Activated CD4-positive, CD25-positive, alpha-beta regulatory T cell treated with anti-CD3 and anti-CD28 coated beads, Interleukin-2, amount 50 U/mL, for 24 hours (primary cell): ENCODE measurements at regions not wholly inside any gene's neighbourhood (a gene's known extent, or its start where the extent isn't known, plus 50 kb on each side); places are given as distances from the start of the nearest gene placed in this dataset.
A peak's percentile ranks its signal among the peaks of the same experiment; 100 is the strongest.
"Not testable (repeated sequence)": the region's sequence is repeated elsewhere in the genome, so short reads cannot be mapped to it uniquely, and the experiment has no call there.

Source experiments
- ATAC-seq, 2 donors: fragments of 150-1000 bp; cut with Tn5 transposase; one replicate each; pipeline ENCODE4 v1.10.0; 2021; ENCODE audit warnings: mild to moderate bottlenecking in 1 of 2, moderate library complexity in 1 of 2

GRCh38 chr3:107939691-107940442 is 151.0 kb downstream of the CD47 start:
- ATAC-seq = no peak

GRCh38 chr3:107938143-107938542 is 152.7 kb downstream of the CD47 start:
- no peak for ATAC-seq

- ATAC-seq = no peak
These were observed 156.0 kb downstream of the CD47 start for GRCh38 chr3:107934808-107935207.

- ATAC-seq = no peak
These were observed 157.4 kb downstream of the CD47 start for GRCh38 chr3:107933450-107933849.

- ATAC-seq = no peak
These were observed 159.5 kb downstream of the CD47 start for GRCh38 chr3:107931326-107931725.

- ATAC-seq = no peak
These were observed 161.7 kb downstream of the CD47 start for GRCh38 chr3:107929088-107929487.

GRCh38 chr3:107928084-107928445 is 162.8 kb downstream of the CD47 start:
- peak in 1 of 2 donors; percentile 25 for ATAC-seq

- peak; percentile 94 for ATAC-seq
These were observed 163.3 kb downstream of the CD47 start for GRCh38 chr3:107927361-107928083.

- no peak for ATAC-seq
These were observed 165.0 kb downstream of the CD47 start for GRCh38 chr3:107925851-107926250.

GRCh38 chr3:107921038-107921437 is 169.8 kb downstream of the CD47 start:
- ATAC-seq = no peak

GRCh38 chr3:107920538-107920937 is 170.3 kb downstream of the CD47 start:
- ATAC-seq = peak; percentile 32 to 59

GRCh38 chr3:107919239-107919638 is 171.6 kb downstream of the CD47 start:
- ATAC-seq = no peak

- no peak for ATAC-seq
These were observed 174.7 kb downstream of the CD47 start for GRCh38 chr3:107916171-107916570.

- no peak for ATAC-seq
These were observed 175.1 kb downstream of the CD47 start for GRCh38 chr3:107915706-107916105.

- ATAC-seq = no peak
These were observed 177.1 kb downstream of the CD47 start for GRCh38 chr3:107913701-107914100.

GRCh38 chr3:107911337-107912000 is 179.4 kb downstream of the CD47 start:
- ATAC-seq = no peak

GRCh38 chr3:107910713-107911259 is 180.0 kb downstream of the CD47 start:
- peak; percentile 95 to 96 for ATAC-seq

GRCh38 chr3:107909583-107909982 is 181.2 kb downstream of the CD47 start:
- not testable (repeated sequence) for ATAC-seq

GRCh38 chr3:107907996-107908395 is 182.8 kb downstream of the CD47 start:
- no peak for ATAC-seq

GRCh38 chr3:107904536-107905066 is 186.2 kb downstream of the CD47 start:
- no peak for ATAC-seq

GRCh38 chr3:107899990-107900651 is 190.7 kb downstream of the CD47 start:
- ATAC-seq = no peak

- no peak for ATAC-seq
These were observed 193.3 kb downstream of the CD47 start for GRCh38 chr3:107897471-107898061.
